Liver (tissue), 3 donors: ENCODE measurements at regions not wholly inside any gene's neighbourhood (a gene's known extent, or its start where the extent isn't known, plus 50 kb on each side); places are given as distances from the start of the nearest gene placed in this dataset.

ENCODE experiments used
- ATF3 ChIP-seq: IDR thresholded peaks from 2 replicates; pipeline ENCODE4 v1.6.1; 2016; ENCODE audit warnings: antibody characterized with exemption
- CTCF ChIP-seq: fragments of 150-350 bp; IDR thresholded peaks from 2 replicates; pipeline ENCODE4 v1.5.1; 2017; ENCODE audit warnings: improper control_type of control experiment, low read depth, low read length; ENCODE audit not compliant: missing input control
- FOXA1 ChIP-seq: IDR thresholded peaks from 2 replicates; pipeline ENCODE4 v1.6.1; 2016; ENCODE audit warnings: antibody characterized with exemption
- GABPA ChIP-seq, 2 donors: IDR thresholded peaks in 1 of 2; conservative IDR thresholded peaks in 1 of 2; 2 replicates each; pipeline ENCODE4 v1.6.1; 2016; ENCODE audit warnings: antibody characterized with exemption in 2 of 2, mild to moderate bottlenecking in 1 of 2, moderate library complexity in 1 of 2
- MAX ChIP-seq: IDR thresholded peaks from 2 replicates; pipeline ENCODE4 v1.6.1; 2016; ENCODE audit warnings: antibody characterized with exemption
- NR2F2 ChIP-seq: IDR thresholded peaks from 2 replicates; pipeline ENCODE4 v1.6.1; 2016; ENCODE audit warnings: antibody characterized with exemption
- RAD21 ChIP-seq, 2 donors: IDR thresholded peaks; 2 replicates each; pipeline ENCODE4 v1.6.1; 2016; ENCODE audit warnings: antibody characterized with exemption in 2 of 2, mild to moderate bottlenecking in 2 of 2
- SP1 ChIP-seq: IDR thresholded peaks from 2 replicates; pipeline ENCODE4 v1.6.1; 2018; ENCODE audit warnings: antibody characterized with exemption, mild to moderate bottlenecking
- TAF1 ChIP-seq: conservative IDR thresholded peaks from 2 replicates; pipeline ENCODE4 v1.6.1; 2016; ENCODE audit warnings: antibody characterized with exemption, mild to moderate bottlenecking
- YY1 ChIP-seq: IDR thresholded peaks from 2 replicates; pipeline ENCODE4 v1.6.1; 2016; ENCODE audit warnings: antibody characterized with exemption, mild to moderate bottlenecking
- ZBTB33 ChIP-seq: IDR thresholded peaks from 2 replicates; pipeline ENCODE4 v1.6.1; 2016; ENCODE audit warnings: antibody characterized with exemption
- donor health status: healthy.
- donor health status: healthy.

GRCh38 chr12:127245009-127245408 is 1022.0 kb upstream of the TMEM132C start:
- TF ChIP-seq CTCF (no peak), NR2F2 (no peak), MAX (no peak), TAF1 (no peak), ZBTB33 (no peak), RAD21 (IDR thresholded peaks at IDR 0.05) (no peak), FOXA1 (no peak), ATF3 (no peak), SP1 (no peak), GABPA (IDR thresholded peaks at IDR 0.05 in 1 of 2, conservative IDR thresholded peaks at IDR 0.05 in 1 of 2) (no peak), YY1 (no peak)
